Peyer's patch (tissue), 4 donors: ENCODE measurements at regions not wholly inside any gene's neighbourhood (a gene's known extent, or its start where the extent isn't known, plus 50 kb on each side); places are given as distances from the start of the nearest gene placed in this dataset.

ENCODE experiments used
- CTCF ChIP-seq, 6 experiments: fragments of 450-650 bp in 4 of 6; fragments of 200-600 bp in 2 of 6; sonication (generic) in 1 of 6; IDR thresholded peaks; one replicate each; pipeline ENCODE4 v1.5.1; 2017 to 2019; ENCODE audit warnings: antibody characterized with exemption in 6 of 6, mild to moderate bottlenecking in 3 of 6, moderate library complexity in 1 of 6
- POLR2A ChIP-seq, 2 donors: fragments of 450-650 bp; IDR thresholded peaks; one replicate each; pipeline ENCODE4 v1.5.1; 2017; ENCODE audit warnings: antibody characterized with exemption in 2 of 2, mild to moderate bottlenecking in 2 of 2, moderate library complexity in 2 of 2

DNA sequence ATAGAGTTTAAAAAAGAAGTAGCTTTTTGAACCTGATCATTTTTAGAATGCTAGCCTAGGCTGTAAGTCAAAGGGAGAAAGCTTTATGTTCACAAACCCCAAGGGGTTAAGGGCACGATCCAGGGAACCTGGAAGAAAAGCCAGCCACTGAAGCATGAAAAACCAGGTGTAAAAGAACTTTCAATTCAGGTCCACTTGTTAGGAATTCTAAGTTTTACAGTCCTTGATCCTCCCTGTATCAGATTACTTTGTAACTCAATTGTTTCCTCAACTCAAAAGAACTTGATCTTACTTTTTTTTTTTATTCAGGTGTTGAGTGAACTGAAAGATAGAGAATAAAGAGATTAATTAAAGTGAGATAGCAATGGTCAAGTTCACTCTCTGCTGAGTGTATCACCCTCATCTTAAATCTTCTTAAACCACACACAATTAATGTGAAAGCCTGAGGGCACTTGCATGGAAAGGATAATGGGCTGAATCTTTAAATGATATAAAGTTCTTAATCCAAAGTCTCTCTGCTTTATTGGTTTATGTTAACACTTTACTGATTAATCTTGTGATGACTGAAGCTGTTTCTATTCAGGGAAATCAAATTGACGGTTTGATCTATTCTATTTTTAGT lies 672.2 kb upstream of the LRRN3 start:
- TF ChIP-seq CTCF (IDR thresholded peaks at IDR 0.05) (no peak), POLR2A (IDR thresholded peaks at IDR 0.05) (no peak)
